ENCODE measurements at regions not wholly inside any gene's neighbourhood (a gene's known extent, or its start where the extent isn't known, plus 50 kb on each side); places are given as distances from the start of the nearest gene placed in this dataset.

- H3K27ac ChIP-seq = no peak overlapping the region
- no peak for DNase-seq (ENCODE audit: low spot score)
- TF ChIP-seq CTCF (conservative IDR thresholded peaks at IDR 0.05; ENCODE audit: low read depth) = no peak
- ChIA-PET CTCF (interaction anchor here (0.6 to 0.7 kb wide), 2 partner anchors 12 to 16 kb away, joined by 3 read pairs; no protein-coding TSS in a partner anchor), POLR2A (ENCODE audit: low non-redundant PET) (no interaction called here)
Observed at GRCh38 chr10:113331961-113332360, 220.9 kb upstream of the HABP2 start.

GRCh38 chr10:113333313-113333712, 219.5 kb upstream of the HABP2 start:
- CTCF ChIA-PET = interaction anchor here (0.5 kb wide), 1 partner anchor 260 kb away, joined by 3 read pairs; no protein-coding TSS in a partner anchor
- DNase-seq (ENCODE audit: low spot score) = no peak
- POLR2A ChIA-PET (ENCODE audit: low non-redundant PET) = no interaction called here
- no peak for TF ChIP-seq CTCF (conservative IDR thresholded peaks at IDR 0.05; ENCODE audit: low read depth)
- H3K27ac ChIP-seq = no peak overlapping the region

DNA sequence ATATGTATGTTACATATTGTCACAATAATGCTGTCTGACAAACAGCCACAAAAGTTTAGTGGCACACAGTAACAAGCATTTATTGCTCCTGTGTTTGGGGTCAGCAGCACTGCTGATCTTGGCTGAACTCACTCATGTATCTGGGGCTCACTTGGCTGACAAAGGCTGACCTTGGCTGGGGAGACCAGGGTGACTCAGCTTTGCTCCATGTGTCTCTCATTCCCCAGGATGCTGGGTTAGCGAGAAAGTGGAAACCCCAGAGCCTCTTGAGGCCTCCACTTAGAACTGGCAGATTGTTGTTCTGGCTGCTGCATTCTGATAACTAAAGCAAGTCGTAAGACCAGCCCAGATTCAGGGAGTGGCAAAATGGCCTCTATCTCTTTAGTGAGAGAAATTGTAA, 217.3 kb upstream of the HABP2 start:
- POLR2A ChIA-PET (ENCODE audit: low non-redundant PET) = no interaction called here
- no peak overlapping the region for H3K27ac ChIP-seq
- TF ChIP-seq CTCF (conservative IDR thresholded peaks at IDR 0.05; ENCODE audit: low read depth) = no peak
- DNase-seq (ENCODE audit: low spot score) = no peak
- CTCF ChIA-PET = no interaction called here

DNA sequence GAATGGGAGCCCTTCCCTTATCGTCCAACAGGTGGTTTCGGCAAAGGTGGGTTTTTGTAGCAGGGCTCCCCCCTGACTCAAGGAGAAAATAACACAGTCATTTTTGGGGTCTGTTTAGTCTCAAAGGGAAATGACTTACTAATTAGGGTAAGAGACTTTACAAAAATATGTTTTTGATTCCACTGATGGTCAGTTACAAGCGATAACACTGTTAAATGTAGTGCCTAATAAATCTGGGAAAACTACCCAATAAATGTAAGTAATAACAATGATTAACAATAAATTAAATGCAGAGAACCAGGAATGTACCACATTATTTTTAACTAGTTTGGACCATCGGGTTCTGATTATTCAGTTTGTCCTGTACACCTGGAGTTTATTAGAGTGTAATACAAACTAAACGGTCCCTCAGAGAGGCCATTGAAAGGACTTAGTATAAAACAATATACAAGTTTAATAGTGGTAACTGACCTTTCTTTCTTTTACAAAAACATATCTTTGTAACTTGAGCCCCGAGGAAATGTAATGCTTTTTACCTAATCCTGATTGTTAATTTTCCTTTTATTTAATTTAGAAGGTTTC, 216.2 kb upstream of the HABP2 start:
- H3K27ac ChIP-seq = no peak overlapping the region
- no peak for TF ChIP-seq CTCF (conservative IDR thresholded peaks at IDR 0.05; ENCODE audit: low read depth)
- ChIA-PET CTCF (no interaction called here), POLR2A (ENCODE audit: low non-redundant PET) (no interaction called here)
- no peak for DNase-seq (ENCODE audit: low spot score)

DNA sequence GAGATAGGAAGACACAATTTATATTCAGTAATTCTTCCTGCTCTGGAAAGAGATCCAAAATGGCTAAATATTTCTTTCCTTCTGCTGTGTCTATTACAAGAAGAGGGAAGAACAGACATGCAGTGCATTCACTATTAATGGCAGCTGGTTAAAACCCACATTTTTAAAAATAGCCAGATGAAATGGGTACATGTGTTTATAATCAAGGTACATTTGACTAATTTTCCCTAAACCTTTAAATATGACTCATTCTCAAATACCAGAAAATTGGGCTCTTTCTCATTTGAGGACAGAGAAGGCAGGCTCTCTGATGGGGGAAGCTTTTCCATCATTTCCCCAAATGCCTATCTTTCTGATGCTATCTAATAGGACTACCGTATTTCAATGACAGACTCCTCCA, 215.7 kb upstream of the HABP2 start:
- CTCF ChIA-PET = no interaction called here
- POLR2A ChIA-PET (ENCODE audit: low non-redundant PET) = no interaction called here
- no peak for DNase-seq (ENCODE audit: low spot score)
- no peak for TF ChIP-seq CTCF (conservative IDR thresholded peaks at IDR 0.05; ENCODE audit: low read depth)
- H3K27ac ChIP-seq = no peak overlapping the region

GRCh38 chr10:113339121-113339520, 213.7 kb upstream of the HABP2 start:
- DNase-seq (ENCODE audit: low spot score) = no peak
- no peak overlapping the region for H3K27ac ChIP-seq
- TF ChIP-seq CTCF (conservative IDR thresholded peaks at IDR 0.05; ENCODE audit: low read depth) = no peak
- ChIA-PET POLR2A (ENCODE audit: low non-redundant PET) (no interaction called here), CTCF (interaction anchor here (0.6 to 1.2 kb wide), 4 partner anchors 46 to 1031 kb away, joined by 3 to 5 read pairs (median 4); no protein-coding TSS in a partner anchor)

Measured in RWPE1 (cell line).